GM23338 (cell line): ENCODE measurements at regions not wholly inside any gene's neighbourhood (a gene's known extent, or its start where the extent isn't known, plus 50 kb on each side); places are given as distances from the start of the nearest gene placed in this dataset.

Experiments
- ATAC-seq: fragments of 200-7000 bp; cut with Tn5 transposase; 3 replicates; pipeline ENCODE4 v1.9.1; 2020
- DNase-seq: peaks from one replicate; pipeline ENCODE4 v3.0.0-alpha.2; 2015; ENCODE audit warnings: low spot score
- H2AFZ ChIP-seq: fragments of 200-600 bp; sonication (generic); 2 replicates; pipeline ENCODE4 v1.8.0; 2016; ENCODE audit warnings: antibody characterized with exemption, mild to moderate bottlenecking, moderate library complexity
- H3F3A ChIP-seq: fragments of 200-600 bp; sonication (generic); replicated peaks from 2 replicates; pipeline ENCODE4 v1.8.0; 2017; ENCODE audit warnings: antibody characterized with exemption, mixed run types, low read depth
- H3K27ac ChIP-seq: fragments of 200-600 bp; sonication (generic); 2 replicates; pipeline ENCODE4 v1.6.1; 2016; ENCODE audit warnings: low read depth
- H3K27me3 ChIP-seq: fragments of 200-600 bp; sonication (generic); 2 replicates; pipeline ENCODE4 v1.8.0; 2016; ENCODE audit warnings: mild to moderate bottlenecking, mixed run types, moderate library complexity; ENCODE audit not compliant: insufficient read depth
- H3K36me3 ChIP-seq: fragments of 200-600 bp; sonication (generic); 2 replicates; pipeline ENCODE4 v1.8.0; 2016; ENCODE audit warnings: mild to moderate bottlenecking; ENCODE audit not compliant: insufficient read depth
- H3K4me1 ChIP-seq: fragments of 200-600 bp; sonication (generic); 2 replicates; pipeline ENCODE4 v1.8.0; 2016; ENCODE audit warnings: mild to moderate bottlenecking, moderate library complexity; ENCODE audit not compliant: insufficient read depth
- H3K4me2 ChIP-seq: fragments of 200-600 bp; sonication (generic); 2 replicates; pipeline ENCODE4 v1.7.1; 2017; ENCODE audit warnings: mixed run types
- H3K4me3 ChIP-seq: fragments of 200-600 bp; sonication (generic); 2 replicates; pipeline ENCODE4 v1.6.1; 2016; ENCODE audit warnings: mixed run types
- H3K79me2 ChIP-seq: fragments of 200-600 bp; sonication (generic); replicated peaks from 2 replicates; pipeline ENCODE4 v1.8.0; 2017; ENCODE audit warnings: mild to moderate bottlenecking; ENCODE audit not compliant: insufficient read depth
- H3K9me2 ChIP-seq: fragments of 200-600 bp; sonication (generic); 2 replicates; pipeline ENCODE4 v1.8.0; 2017; ENCODE audit not compliant: insufficient read depth
- H4K20me1 ChIP-seq: fragments of 200-600 bp; sonication (generic); replicated peaks from 2 replicates; pipeline ENCODE4 v1.8.0; 2017; ENCODE audit warnings: mild to moderate bottlenecking; ENCODE audit not compliant: insufficient read depth
- H3K27ac Mint-ChIP-seq: 2 replicates; pipeline ENCODE4 v1.8.0; 2020; ENCODE audit warnings: inconsistent platforms, mild to moderate bottlenecking, moderate library complexity, mixed read lengths
- H3K27me3 Mint-ChIP-seq: 3 replicates; pipeline ENCODE4 v1.8.0; 2022; ENCODE audit warnings: low read depth, mild to moderate bottlenecking, moderate library complexity, mixed read lengths, inconsistent platforms; ENCODE audit not compliant: insufficient read depth, poor library complexity
- H3K36me3 Mint-ChIP-seq: 3 replicates; pipeline ENCODE4 v1.8.0; 2021; ENCODE audit warnings: low read depth, mild to moderate bottlenecking, inconsistent platforms, moderate library complexity, mixed read lengths
- H3K4me1 Mint-ChIP-seq: 3 replicates; pipeline ENCODE4 v1.8.0; 2020; ENCODE audit warnings: mild to moderate bottlenecking, inconsistent platforms, mixed read lengths
- H3K4me3 Mint-ChIP-seq: 3 replicates; pipeline ENCODE4 v1.8.0; 2021; ENCODE audit warnings: moderate library complexity, mild to moderate bottlenecking, inconsistent platforms, mixed read lengths
- H3K9me3 Mint-ChIP-seq: 3 replicates; pipeline ENCODE4 v1.8.0; 2020; ENCODE audit warnings: moderate library complexity, mild to moderate bottlenecking, inconsistent platforms, mixed read lengths
- CREB1 ChIP-seq: fragments of 250-450 bp; sonication (Bioruptor Pico); IDR thresholded peaks from 2 replicates; pipeline ENCODE4 v1.5.0; 2020; ENCODE audit warnings: low read depth, mild to moderate bottlenecking, moderate library complexity
- EZH2 ChIP-seq: fragments of 200-600 bp; sonication (generic); IDR thresholded peaks from one replicate; pipeline ENCODE4 v1.8.0; 2017; ENCODE audit warnings: antibody characterized with exemption, mild to moderate bottlenecking, low read depth; ENCODE audit not compliant: unreplicated experiment
- EZH2phosphoT487 ChIP-seq: fragments of 200-600 bp; sonication (generic); IDR thresholded peaks from one replicate; pipeline ENCODE4 v1.8.1; 2018; ENCODE audit warnings: antibody characterized with exemption; ENCODE audit not compliant: unreplicated experiment
- JUNB ChIP-seq: IDR thresholded peaks from one replicate; pipeline ENCODE4 v1.6.1; 2016; ENCODE audit warnings: antibody characterized with exemption; ENCODE audit not compliant: unreplicated experiment
- NANOG ChIP-seq: IDR thresholded peaks from 2 replicates; pipeline ENCODE4 v1.6.1; 2016; ENCODE audit warnings: antibody characterized with exemption, borderline replicate concordance
- POLR2AphosphoS5 ChIP-seq: IDR thresholded peaks from 2 replicates; pipeline ENCODE4 v1.6.1; 2016; ENCODE audit warnings: antibody characterized with exemption, low read depth
- STAT1 ChIP-seq: IDR thresholded peaks from one replicate; pipeline ENCODE4 v1.6.1; 2016; ENCODE audit warnings: antibody characterized with exemption; ENCODE audit not compliant: unreplicated experiment
- ZNF114 ChIP-seq: fragments of 250-450 bp; sonication (Bioruptor Pico); IDR thresholded peaks from 2 replicates; pipeline ENCODE4 v1.5.0; 2020; ENCODE audit warnings: mild to moderate bottlenecking, moderate library complexity
- TF ChIP-seq, protein P1 (sequence below): IDR thresholded peaks from one replicate; pipeline ENCODE4 v1.6.1; 2018; ENCODE audit warnings: antibody characterized with exemption; ENCODE audit not compliant: unreplicated experiment
- TF ChIP-seq, protein P2 (sequence below), 2 experiments: fragments of 200-600 bp in 1 of 2; sonication (generic) in 1 of 2; conservative IDR thresholded peaks; 2 replicates each; pipeline versions ENCODE4 v1.5.1 to v1.6.1; 2016 to 2017; ENCODE audit warnings: antibody characterized with exemption in 2 of 2, low read depth in 2 of 2, mild to moderate bottlenecking in 2 of 2, moderate library complexity in 1 of 2
- TF ChIP-seq, protein P3 (sequence below): fragments of 250-450 bp; sonication (Bioruptor Pico); IDR thresholded peaks from 2 replicates; pipeline ENCODE4 v1.5.0; 2020; ENCODE audit warnings: mild to moderate bottlenecking, moderate library complexity
- TF ChIP-seq, protein P4 (sequence below): IDR thresholded peaks from 2 replicates; pipeline ENCODE4 v1.6.1; 2016; ENCODE audit warnings: antibody characterized with exemption

DNA sequence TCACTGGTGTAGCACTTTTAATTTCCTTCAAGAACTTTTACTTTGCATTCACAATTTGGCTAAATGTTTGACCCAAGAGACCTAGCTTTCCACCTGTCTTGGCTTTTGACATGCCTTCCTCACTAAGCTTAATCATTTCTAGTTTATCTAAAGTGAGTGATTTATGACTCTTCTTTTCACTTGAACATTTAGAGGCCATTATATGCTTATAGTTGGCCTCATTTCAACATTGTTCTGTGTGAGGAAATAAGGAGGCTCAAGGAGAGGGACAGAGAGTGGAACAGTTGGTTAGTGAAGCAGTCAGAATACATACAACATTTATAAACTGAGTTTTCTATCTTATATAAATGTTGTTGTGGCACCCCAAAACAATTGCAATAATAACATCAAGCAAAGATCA, 489.3 kb upstream of the CDH2 start:
- Histone ChIP-seq H3F3A (no peaks in the 10 kb centered on the region), H3K27ac (no peak overlapping the region), H3K79me2 (no peaks in the 10 kb centered on the region), H4K20me1 (no peaks in the 10 kb centered on the region), H2AFZ (no peak overlapping the region), H3K4me2 (no peak overlapping the region), H3K36me3 (no peaks in the 10 kb centered on the region), H3K27me3 (no peaks in the 10 kb centered on the region), H3K4me1 (no peaks in the 10 kb centered on the region), H3K9me2 (no peaks in the 10 kb centered on the region), H3K4me3 (no peak overlapping the region)
- ATAC-seq (no peak), DNase-seq (no peak)
- H3K36me3 Mint-ChIP-seq: no peaks in the 10 kb centered on the region
- H3K27ac Mint-ChIP-seq: no peak overlapping the region
- H3K4me3 Mint-ChIP-seq: no peak overlapping the region
- TF ChIP-seq, protein P1, sequence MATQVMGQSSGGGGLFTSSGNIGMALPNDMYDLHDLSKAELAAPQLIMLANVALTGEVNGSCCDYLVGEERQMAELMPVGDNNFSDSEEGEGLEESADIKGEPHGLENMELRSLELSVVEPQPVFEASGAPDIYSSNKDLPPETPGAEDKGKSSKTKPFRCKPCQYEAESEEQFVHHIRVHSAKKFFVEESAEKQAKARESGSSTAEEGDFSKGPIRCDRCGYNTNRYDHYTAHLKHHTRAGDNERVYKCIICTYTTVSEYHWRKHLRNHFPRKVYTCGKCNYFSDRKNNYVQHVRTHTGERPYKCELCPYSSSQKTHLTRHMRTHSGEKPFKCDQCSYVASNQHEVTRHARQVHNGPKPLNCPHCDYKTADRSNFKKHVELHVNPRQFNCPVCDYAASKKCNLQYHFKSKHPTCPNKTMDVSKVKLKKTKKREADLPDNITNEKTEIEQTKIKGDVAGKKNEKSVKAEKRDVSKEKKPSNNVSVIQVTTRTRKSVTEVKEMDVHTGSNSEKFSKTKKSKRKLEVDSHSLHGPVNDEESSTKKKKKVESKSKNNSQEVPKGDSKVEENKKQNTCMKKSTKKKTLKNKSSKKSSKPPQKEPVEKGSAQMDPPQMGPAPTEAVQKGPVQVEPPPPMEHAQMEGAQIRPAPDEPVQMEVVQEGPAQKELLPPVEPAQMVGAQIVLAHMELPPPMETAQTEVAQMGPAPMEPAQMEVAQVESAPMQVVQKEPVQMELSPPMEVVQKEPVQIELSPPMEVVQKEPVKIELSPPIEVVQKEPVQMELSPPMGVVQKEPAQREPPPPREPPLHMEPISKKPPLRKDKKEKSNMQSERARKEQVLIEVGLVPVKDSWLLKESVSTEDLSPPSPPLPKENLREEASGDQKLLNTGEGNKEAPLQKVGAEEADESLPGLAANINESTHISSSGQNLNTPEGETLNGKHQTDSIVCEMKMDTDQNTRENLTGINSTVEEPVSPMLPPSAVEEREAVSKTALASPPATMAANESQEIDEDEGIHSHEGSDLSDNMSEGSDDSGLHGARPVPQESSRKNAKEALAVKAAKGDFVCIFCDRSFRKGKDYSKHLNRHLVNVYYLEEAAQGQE: no peak
- no peak for TF ChIP-seq NANOG
- TF ChIP-seq ZNF114: no peak
- no peak for TF ChIP-seq EZH2phosphoT487
- TF ChIP-seq, protein P2, sequence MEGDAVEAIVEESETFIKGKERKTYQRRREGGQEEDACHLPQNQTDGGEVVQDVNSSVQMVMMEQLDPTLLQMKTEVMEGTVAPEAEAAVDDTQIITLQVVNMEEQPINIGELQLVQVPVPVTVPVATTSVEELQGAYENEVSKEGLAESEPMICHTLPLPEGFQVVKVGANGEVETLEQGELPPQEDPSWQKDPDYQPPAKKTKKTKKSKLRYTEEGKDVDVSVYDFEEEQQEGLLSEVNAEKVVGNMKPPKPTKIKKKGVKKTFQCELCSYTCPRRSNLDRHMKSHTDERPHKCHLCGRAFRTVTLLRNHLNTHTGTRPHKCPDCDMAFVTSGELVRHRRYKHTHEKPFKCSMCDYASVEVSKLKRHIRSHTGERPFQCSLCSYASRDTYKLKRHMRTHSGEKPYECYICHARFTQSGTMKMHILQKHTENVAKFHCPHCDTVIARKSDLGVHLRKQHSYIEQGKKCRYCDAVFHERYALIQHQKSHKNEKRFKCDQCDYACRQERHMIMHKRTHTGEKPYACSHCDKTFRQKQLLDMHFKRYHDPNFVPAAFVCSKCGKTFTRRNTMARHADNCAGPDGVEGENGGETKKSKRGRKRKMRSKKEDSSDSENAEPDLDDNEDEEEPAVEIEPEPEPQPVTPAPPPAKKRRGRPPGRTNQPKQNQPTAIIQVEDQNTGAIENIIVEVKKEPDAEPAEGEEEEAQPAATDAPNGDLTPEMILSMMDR (conservative IDR thresholded peaks at IDR 0.05; ENCODE audit: low read depth in 2 of 2): no peak
- TF ChIP-seq, protein P3, sequence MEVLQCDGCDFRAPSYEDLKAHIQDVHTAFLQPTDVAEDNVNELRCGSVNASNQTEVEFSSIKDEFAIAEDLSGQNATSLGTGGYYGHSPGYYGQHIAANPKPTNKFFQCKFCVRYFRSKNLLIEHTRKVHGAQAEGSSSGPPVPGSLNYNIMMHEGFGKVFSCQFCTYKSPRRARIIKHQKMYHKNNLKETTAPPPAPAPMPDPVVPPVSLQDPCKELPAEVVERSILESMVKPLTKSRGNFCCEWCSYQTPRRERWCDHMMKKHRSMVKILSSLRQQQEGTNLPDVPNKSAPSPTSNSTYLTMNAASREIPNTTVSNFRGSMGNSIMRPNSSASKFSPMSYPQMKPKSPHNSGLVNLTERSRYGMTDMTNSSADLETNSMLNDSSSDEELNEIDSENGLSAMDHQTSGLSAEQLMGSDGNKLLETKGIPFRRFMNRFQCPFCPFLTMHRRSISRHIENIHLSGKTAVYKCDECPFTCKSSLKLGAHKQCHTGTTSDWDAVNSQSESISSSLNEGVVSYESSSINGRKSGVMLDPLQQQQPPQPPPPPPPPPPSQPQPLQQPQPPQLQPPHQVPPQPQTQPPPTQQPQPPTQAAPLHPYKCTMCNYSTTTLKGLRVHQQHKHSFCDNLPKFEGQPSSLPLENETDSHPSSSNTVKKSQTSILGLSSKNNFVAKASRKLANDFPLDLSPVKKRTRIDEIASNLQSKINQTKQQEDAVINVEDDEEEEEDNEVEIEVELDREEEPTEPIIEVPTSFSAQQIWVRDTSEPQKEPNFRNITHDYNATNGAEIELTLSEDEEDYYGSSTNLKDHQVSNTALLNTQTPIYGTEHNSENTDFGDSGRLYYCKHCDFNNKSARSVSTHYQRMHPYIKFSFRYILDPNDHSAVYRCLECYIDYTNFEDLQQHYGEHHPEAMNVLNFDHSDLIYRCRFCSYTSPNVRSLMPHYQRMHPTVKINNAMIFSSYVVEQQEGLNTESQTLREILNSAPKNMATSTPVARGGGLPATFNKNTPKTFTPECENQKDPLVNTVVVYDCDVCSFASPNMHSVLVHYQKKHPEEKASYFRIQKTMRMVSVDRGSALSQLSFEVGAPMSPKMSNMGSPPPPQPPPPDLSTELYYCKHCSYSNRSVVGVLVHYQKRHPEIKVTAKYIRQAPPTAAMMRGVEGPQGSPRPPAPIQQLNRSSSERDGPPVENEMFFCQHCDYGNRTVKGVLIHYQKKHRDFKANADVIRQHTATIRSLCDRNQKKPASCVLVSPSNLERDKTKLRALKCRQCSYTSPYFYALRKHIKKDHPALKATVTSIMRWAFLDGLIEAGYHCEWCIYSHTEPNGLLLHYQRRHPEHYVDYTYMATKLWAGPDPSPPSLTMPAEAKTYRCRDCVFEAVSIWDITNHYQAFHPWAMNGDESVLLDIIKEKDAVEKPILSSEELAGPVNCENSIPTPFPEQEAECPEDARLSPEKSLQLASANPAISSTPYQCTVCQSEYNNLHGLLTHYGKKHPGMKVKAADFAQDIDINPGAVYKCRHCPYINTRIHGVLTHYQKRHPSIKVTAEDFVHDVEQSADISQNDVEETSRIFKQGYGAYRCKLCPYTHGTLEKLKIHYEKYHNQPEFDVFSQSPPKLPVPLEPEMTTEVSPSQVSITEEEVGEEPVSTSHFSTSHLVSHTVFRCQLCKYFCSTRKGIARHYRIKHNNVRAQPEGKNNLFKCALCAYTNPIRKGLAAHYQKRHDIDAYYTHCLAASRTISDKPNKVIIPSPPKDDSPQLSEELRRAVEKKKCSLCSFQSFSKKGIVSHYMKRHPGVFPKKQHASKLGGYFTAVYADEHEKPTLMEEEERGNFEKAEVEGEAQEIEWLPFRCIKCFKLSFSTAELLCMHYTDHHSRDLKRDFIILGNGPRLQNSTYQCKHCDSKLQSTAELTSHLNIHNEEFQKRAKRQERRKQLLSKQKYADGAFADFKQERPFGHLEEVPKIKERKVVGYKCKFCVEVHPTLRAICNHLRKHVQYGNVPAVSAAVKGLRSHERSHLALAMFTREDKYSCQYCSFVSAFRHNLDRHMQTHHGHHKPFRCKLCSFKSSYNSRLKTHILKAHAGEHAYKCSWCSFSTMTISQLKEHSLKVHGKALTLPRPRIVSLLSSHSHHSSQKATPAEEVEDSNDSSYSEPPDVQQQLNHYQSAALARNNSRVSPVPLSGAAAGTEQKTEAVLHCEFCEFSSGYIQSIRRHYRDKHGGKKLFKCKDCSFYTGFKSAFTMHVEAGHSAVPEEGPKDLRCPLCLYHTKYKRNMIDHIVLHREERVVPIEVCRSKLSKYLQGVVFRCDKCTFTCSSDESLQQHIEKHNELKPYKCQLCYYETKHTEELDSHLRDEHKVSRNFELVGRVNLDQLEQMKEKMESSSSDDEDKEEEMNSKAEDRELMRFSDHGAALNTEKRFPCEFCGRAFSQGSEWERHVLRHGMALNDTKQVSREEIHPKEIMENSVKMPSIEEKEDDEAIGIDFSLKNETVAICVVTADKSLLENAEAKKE (CRISPR knock-in tag): no peak
- TF ChIP-seq POLR2AphosphoS5: no peak
- TF ChIP-seq CREB1 (CRISPR knock-in tag): no peak
- no peak for TF ChIP-seq EZH2
- no peak for TF ChIP-seq JUNB
- TF ChIP-seq, protein P4, sequence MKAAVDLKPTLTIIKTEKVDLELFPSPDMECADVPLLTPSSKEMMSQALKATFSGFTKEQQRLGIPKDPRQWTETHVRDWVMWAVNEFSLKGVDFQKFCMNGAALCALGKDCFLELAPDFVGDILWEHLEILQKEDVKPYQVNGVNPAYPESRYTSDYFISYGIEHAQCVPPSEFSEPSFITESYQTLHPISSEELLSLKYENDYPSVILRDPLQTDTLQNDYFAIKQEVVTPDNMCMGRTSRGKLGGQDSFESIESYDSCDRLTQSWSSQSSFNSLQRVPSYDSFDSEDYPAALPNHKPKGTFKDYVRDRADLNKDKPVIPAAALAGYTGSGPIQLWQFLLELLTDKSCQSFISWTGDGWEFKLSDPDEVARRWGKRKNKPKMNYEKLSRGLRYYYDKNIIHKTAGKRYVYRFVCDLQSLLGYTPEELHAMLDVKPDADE: no peak
- no peak for TF ChIP-seq STAT1
- no peaks in the 10 kb centered on the region for H3K27me3 Mint-ChIP-seq
- H3K4me1 Mint-ChIP-seq: no peaks in the 10 kb centered on the region
- H3K9me3 Mint-ChIP-seq: no peaks in the 10 kb centered on the region; the same call in 2 of the 3 replicates
